Prostate gland (tissue), 2 donors: ENCODE measurements at regions not wholly inside any gene's neighbourhood (a gene's known extent, or its start where the extent isn't known, plus 50 kb on each side); places are given as distances from the start of the nearest gene placed in this dataset.

Experiments
- DNase-seq: peaks from one replicate; pipeline ENCODE4 v3.0.0-alpha.2; 2019; ENCODE audit warnings: low spot score
- H3K27ac ChIP-seq, 2 donors: fragments of 200-600 bp; sonication (generic); 2 replicates each; pipeline ENCODE4 v1.5.1; 2017 to 2019
- H3K27me3 ChIP-seq: fragments of 200-600 bp; sonication (generic); replicated peaks from 2 replicates; pipeline ENCODE4 v1.5.1; 2019; ENCODE audit not compliant: insufficient read depth
- H3K36me3 ChIP-seq, 2 donors: fragments of 200-600 bp; sonication (generic); 1 replicate in 1 of 2; 2 replicates in 1 of 2; pipeline versions ENCODE4 v1.5.1 to v1.8.1; 2017 to 2019
- H3K4me1 ChIP-seq: fragments of 200-600 bp; sonication (generic); replicated peaks from 2 replicates; pipeline ENCODE4 v1.5.1; 2019
- H3K4me3 ChIP-seq, 2 donors: fragments of 200-600 bp; sonication (generic); 2 replicates each; pipeline ENCODE4 v1.5.1; 2017 to 2019
- H3K9me3 ChIP-seq: fragments of 200-600 bp; sonication (generic); 2 replicates; pipeline ENCODE4 v1.5.1; 2017
- CTCF ChIP-seq, 4 experiments: fragments of 200-600 bp in 2 of 4; fragments of 450-650 bp in 2 of 4; sonication (generic) in 2 of 4; IDR thresholded peaks; 1 replicate in 3 of 4; 2 replicates in 1 of 4; pipeline ENCODE4 v1.5.1; 2016 to 2019; ENCODE audit warnings: antibody characterized with exemption in 4 of 4, mild to moderate bottlenecking in 2 of 4, moderate library complexity in 2 of 4
- POLR2A ChIP-seq: fragments of 450-650 bp; IDR thresholded peaks from one replicate; pipeline ENCODE4 v1.6.1; 2016; ENCODE audit warnings: antibody characterized with exemption, mild to moderate bottlenecking
- POLR2AphosphoS5 ChIP-seq: sonication (generic); formaldehyde crosslinking; IDR thresholded peaks from one replicate; pipeline ENCODE4 v1.6.1; 2017; ENCODE audit warnings: antibody characterized with exemption
- WGBS: methylation state at CpG from one replicate; pipeline ENCODE4 v1.1.5; 2018; 5-methylcytosine and 5-hydroxymethylcytosine counted together
- intact Hi-C: fragments of 100-400 bp; cut with DNase I; formaldehyde crosslinking; loops from one replicate; pipeline ENCODE4 v1.14.2; 2022

DNA sequence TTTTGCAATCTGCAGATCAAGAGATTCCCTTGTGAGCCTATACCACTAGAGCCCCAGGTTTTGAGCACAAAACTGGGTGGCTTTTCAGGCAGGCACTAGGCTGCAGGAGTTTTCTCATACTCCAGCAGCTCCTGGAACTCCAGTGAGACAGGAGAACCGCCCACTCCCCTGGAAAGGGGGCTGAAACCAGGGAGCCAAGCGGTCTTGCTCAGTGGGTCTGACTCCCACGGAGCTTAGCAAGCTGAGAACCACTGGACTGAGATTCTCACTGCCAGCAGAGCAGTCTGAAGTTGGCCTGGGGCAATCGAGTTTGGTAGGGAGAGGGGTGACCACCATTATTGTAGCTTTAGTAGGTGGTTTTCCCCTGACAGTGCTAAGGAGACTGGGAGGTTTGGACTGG lies 313.8 kb upstream of the TEX13C start:
- WGBS, result 40% methylated on average over 1 of the region's 4 CpGs
- intact Hi-C loops, result no loop called here
- Histone ChIP-seq H3K4me1 (no peaks in the 10 kb centered on the region), H3K36me3 (no peaks in the 10 kb centered on the region), H3K4me3 (no peak overlapping the region), H3K9me3 (no peaks in the 10 kb centered on the region), H3K27me3 (no peaks in the 10 kb centered on the region), H3K27ac (no peak overlapping the region)
- DNase-seq, result no peak
- TF ChIP-seq POLR2AphosphoS5 (no peak), CTCF (IDR thresholded peaks at IDR 0.05) (no peak), POLR2A (no peak)

DNA sequence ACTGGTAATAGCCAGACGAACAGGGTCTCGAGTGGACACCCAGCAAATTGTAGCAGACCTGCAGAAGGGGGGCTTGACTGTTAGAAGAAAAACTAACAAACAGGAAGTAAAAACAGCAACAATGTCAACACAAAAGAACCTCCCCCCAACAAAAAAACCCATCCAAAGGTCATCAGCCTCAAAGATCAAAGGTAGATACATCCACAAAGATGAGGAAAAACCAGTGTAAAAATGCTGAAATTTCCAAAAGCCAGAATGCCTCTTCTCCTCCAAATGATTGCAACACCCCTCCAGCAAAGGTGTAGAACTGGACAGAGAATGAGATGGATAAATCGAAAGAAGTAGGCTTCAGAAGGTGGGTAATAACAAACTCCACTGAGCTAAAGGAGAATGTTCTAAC lies 313.0 kb upstream of the TEX13C start:
- Histone ChIP-seq H3K36me3 (no peaks in the 10 kb centered on the region), H3K27me3 (no peaks in the 10 kb centered on the region), H3K27ac (no peak overlapping the region), H3K9me3 (no peaks in the 10 kb centered on the region), H3K4me3 (no peak overlapping the region), H3K4me1 (no peaks in the 10 kb centered on the region)
- 64% methylated on average over 1 of the region's 3 CpGs for WGBS
- TF ChIP-seq POLR2A (no peak), CTCF (IDR thresholded peaks at IDR 0.05) (no peak), POLR2AphosphoS5 (no peak)
- intact Hi-C loops, result no loop called here
- DNase-seq, result no peak

DNA sequence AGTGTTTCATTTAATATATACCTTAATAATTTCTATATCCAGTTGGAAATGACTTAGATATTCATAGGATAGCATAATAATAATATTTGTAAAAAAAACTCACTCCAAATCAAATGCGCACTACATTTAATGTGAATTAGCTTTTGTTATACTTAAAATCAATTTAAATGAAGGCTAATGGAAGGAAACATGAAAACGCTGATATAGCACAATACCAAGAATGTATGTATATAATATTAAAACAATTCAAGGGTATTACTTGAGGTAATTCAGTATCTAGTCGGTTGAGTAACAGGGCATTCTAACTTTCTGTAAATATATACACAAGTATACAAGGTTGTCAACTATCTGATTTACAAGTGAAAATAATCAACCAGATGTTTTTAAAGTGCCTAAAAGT lies 307.1 kb upstream of the TEX13C start:
- 92% methylated on average over 3 of the region's 3 CpGs for WGBS
- Histone ChIP-seq H3K36me3 (no peaks in the 10 kb centered on the region), H3K27ac (no peak overlapping the region), H3K4me3 (no peak overlapping the region), H3K9me3 (no peaks in the 10 kb centered on the region), H3K27me3 (no peaks in the 10 kb centered on the region), H3K4me1 (no peaks in the 10 kb centered on the region)
- no peak for TF ChIP-seq POLR2A
- TF ChIP-seq CTCF (IDR thresholded peaks at IDR 0.05), result no peak
- no peak for TF ChIP-seq POLR2AphosphoS5
- intact Hi-C loops, result no loop called here
- DNase-seq, result no peak

DNA sequence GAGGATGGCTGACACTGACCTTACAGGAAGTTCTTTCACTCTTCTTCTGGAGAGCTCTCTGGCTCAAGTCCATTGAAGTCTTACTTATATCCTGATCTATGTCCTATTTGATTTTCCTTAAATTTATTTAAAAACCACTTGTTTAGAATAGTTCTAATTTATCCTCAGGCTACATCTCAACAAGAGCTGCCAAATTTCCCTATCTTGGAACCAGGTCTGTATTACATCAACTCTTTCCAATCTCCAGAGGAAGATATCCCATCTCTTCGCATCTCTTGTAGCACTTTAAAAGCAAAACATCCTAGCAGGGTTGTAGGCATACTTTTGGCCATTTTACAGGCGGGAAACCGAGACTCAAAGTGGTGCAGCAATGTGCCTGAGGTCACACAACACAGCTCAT lies 290.5 kb upstream of the TEX13C start:
- H3K27ac ChIP-seq, result no peak overlapping the region
- no peaks in the 10 kb centered on the region for H3K36me3 ChIP-seq
- no peak overlapping the region for H3K4me3 ChIP-seq
- intact Hi-C loops, result no loop called here
- 85% methylated on average over 3 of the region's 3 CpGs for WGBS
- no peak for DNase-seq
- no peaks in the 10 kb centered on the region for H3K4me1 ChIP-seq
- no peaks in the 10 kb centered on the region for H3K27me3 ChIP-seq
- H3K9me3 ChIP-seq, result no peaks in the 10 kb centered on the region
- no peak for TF ChIP-seq POLR2A
- no peak for TF ChIP-seq CTCF (IDR thresholded peaks at IDR 0.05)
- no peak for TF ChIP-seq POLR2AphosphoS5
